Upper lobe of left lung (tissue), 4 donors: ENCODE measurements at regions not wholly inside any gene's neighbourhood (a gene's known extent, or its start where the extent isn't known, plus 50 kb on each side); places are given as distances from the start of the nearest gene placed in this dataset.

Source experiments
- CTCF ChIP-seq, 6 experiments: fragments of 450-650 bp in 4 of 6; fragments of 200-600 bp in 2 of 6; sonication (generic) in 2 of 6; IDR thresholded peaks; one replicate each; pipeline ENCODE4 v1.5.1; 2016 to 2019; ENCODE audit warnings: antibody characterized with exemption in 6 of 6
- EP300 ChIP-seq, 4 donors: sonication (generic); formaldehyde crosslinking; IDR thresholded peaks; one replicate each; pipeline ENCODE4 v1.5.1; 2017; ENCODE audit warnings: antibody characterized with exemption in 4 of 4, control low read depth in 2 of 4
- POLR2A ChIP-seq, 4 donors: fragments of 450-650 bp; IDR thresholded peaks; one replicate each; pipeline ENCODE4 v1.5.1; 2016 to 2017; ENCODE audit warnings: antibody characterized with exemption in 4 of 4, mild to moderate bottlenecking in 2 of 4
- POLR2AphosphoS5 ChIP-seq, 2 donors: sonication (generic); formaldehyde crosslinking; IDR thresholded peaks; one replicate each; pipeline ENCODE4 v1.5.1; 2017; ENCODE audit warnings: antibody characterized with exemption in 2 of 2

GRCh38 chr20:11277858-11278257, 604.1 kb upstream of the JAG1 start:
- no peak for TF ChIP-seq CTCF (IDR thresholded peaks at IDR 0.05)
- no peak for TF ChIP-seq POLR2A (IDR thresholded peaks at IDR 0.05)
- TF ChIP-seq POLR2AphosphoS5 (IDR thresholded peaks at IDR 0.05) = no peak
- no peak for TF ChIP-seq EP300 (IDR thresholded peaks at IDR 0.05)
